ENCODE measurements at regions not wholly inside any gene's neighbourhood (a gene's known extent, or its start where the extent isn't known, plus 50 kb on each side); places are given as distances from the start of the nearest gene placed in this dataset.

GRCh38 chr7:142400042-142400533 lies 142.2 kb upstream of the PRSS58 start:
- no peak for TF ChIP-seq CTCF (IDR thresholded peaks at IDR 0.05)
- no peak for TF ChIP-seq POLR2AphosphoS5 (IDR thresholded peaks at IDR 0.05; ENCODE audit: insufficient read depth in 1 of 2, low read depth in 1 of 2)

Data from vagina (tissue), 2 donors.